ENCODE measurements at regions not wholly inside any gene's neighbourhood (a gene's known extent, or its start where the extent isn't known, plus 50 kb on each side); places are given as distances from the start of the nearest gene placed in this dataset.

- TF ChIP-seq EP300 (IDR thresholded peaks at IDR 0.05), result no peak
- TF ChIP-seq CTCF (IDR thresholded peaks at IDR 0.05), result no peak
- no peak for TF ChIP-seq POLR2A (IDR thresholded peaks at IDR 0.05)
- TF ChIP-seq POLR2AphosphoS5 (IDR thresholded peaks at IDR 0.05), result no peak
These were observed 377.4 kb upstream of the LARGE1 start for GRCh38 chr22:34297536-34298120.

Data from stomach (tissue), 4 donors.